Karpas-422 (cell line): ENCODE measurements at regions not wholly inside any gene's neighbourhood (a gene's known extent, or its start where the extent isn't known, plus 50 kb on each side); places are given as distances from the start of the nearest gene placed in this dataset.

Experiments
- DNase-seq: peaks from one replicate; pipeline ENCODE4 v3.0.0-alpha.2; 2015
- H2AFZ ChIP-seq: fragments of 200-600 bp; sonication (generic); 2 replicates; pipeline ENCODE4 v1.6.1; 2014; ENCODE audit warnings: antibody characterized with exemption, low read length, mixed read lengths
- H3K27ac ChIP-seq: fragments of 200-600 bp; sonication (generic); 2 replicates; pipeline ENCODE4 v1.5.1; 2014; ENCODE audit warnings: mild to moderate bottlenecking, low read length, moderate library complexity
- H3K27me3 ChIP-seq: fragments of 200-600 bp; sonication (generic); 2 replicates; pipeline ENCODE4 v1.6.1; 2014; ENCODE audit warnings: low read length, mixed read lengths
- H3K36me3 ChIP-seq: fragments of 200-600 bp; sonication (generic); 2 replicates; pipeline ENCODE4 v1.6.1; 2014; ENCODE audit warnings: low read length, mixed read lengths; ENCODE audit not compliant: insufficient read depth
- H3K4me1 ChIP-seq: fragments of 200-600 bp; sonication (generic); 2 replicates; pipeline ENCODE4 v1.6.1; 2014; ENCODE audit warnings: mild to moderate bottlenecking, low read length, mixed read lengths
- H3K4me2 ChIP-seq: fragments of 200-600 bp; sonication (generic); 2 replicates; pipeline ENCODE4 v1.6.1; 2014; ENCODE audit warnings: low read length, low read depth, mild to moderate bottlenecking; ENCODE audit not compliant: poor library complexity, severe bottlenecking
- H3K4me3 ChIP-seq: fragments of 200-600 bp; sonication (generic); 2 replicates; pipeline ENCODE4 v1.5.1; 2014; ENCODE audit warnings: mild to moderate bottlenecking, antibody characterized with exemption, low read length, mixed read lengths
- H3K79me2 ChIP-seq: fragments of 200-600 bp; sonication (generic); 2 replicates; pipeline ENCODE4 v1.6.1; 2014; ENCODE audit warnings: mild to moderate bottlenecking, low read length, mixed read lengths
- H3K9ac ChIP-seq: fragments of 200-600 bp; sonication (generic); 2 replicates; pipeline ENCODE4 v1.6.0; 2014; ENCODE audit warnings: low read length
- H3K9me2 ChIP-seq: fragments of 200-600 bp; sonication (generic), shearing (Covaris generic); replicated peaks from 2 replicates; pipeline ENCODE4 v1.6.0; 2014; ENCODE audit warnings: mild to moderate bottlenecking, low read length, moderate library complexity; ENCODE audit not compliant: insufficient read depth
- H3K9me3 ChIP-seq: fragments of 300-700, 200-600 bp; sonication (generic); 2 replicates; pipeline ENCODE4 v1.6.1; 2014; ENCODE audit warnings: low read length, mixed read lengths
- H4K20me1 ChIP-seq: fragments of 200-600 bp; sonication (generic); 2 replicates; pipeline ENCODE4 v1.6.1; 2014; ENCODE audit warnings: mild to moderate bottlenecking, antibody characterized with exemption, low read length, low read depth; ENCODE audit not compliant: insufficient read depth

DNA sequence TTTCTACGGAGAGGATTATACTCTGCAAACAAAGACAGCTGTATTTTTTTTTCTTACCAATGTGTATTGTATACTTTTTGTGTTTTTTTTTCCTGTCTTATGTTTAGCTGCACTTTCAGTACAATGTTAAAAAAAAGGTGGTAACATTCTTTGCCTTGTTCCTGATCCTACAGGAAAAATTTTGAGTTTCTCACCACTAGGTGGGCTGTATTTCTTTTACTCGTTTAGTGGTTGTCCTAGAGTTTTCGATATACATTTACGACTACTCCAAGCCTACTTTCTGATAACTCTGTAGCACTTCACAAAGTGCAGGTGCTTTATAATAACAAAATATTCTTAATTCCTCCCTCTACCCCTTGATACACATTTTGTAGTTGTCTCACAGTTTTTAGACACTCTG, 652.2 kb downstream of the UQCRFS1 start:
- Histone ChIP-seq H3K9ac (no peak overlapping the region), H3K36me3 (no peaks in the 10 kb centered on the region), H3K4me1 (no peaks in the 10 kb centered on the region), H3K4me3 (no peak overlapping the region), H3K9me2 (no peaks in the 10 kb centered on the region), H3K79me2 (no peaks in the 10 kb centered on the region), H2AFZ (no peak overlapping the region), H3K4me2 (no peak overlapping the region), H3K27me3 (no peaks in the 10 kb centered on the region), H3K27ac (no peak overlapping the region), H4K20me1 (no peaks in the 10 kb centered on the region), H3K9me3 (no peaks in the 10 kb centered on the region)
- DNase-seq, result no peak

DNA sequence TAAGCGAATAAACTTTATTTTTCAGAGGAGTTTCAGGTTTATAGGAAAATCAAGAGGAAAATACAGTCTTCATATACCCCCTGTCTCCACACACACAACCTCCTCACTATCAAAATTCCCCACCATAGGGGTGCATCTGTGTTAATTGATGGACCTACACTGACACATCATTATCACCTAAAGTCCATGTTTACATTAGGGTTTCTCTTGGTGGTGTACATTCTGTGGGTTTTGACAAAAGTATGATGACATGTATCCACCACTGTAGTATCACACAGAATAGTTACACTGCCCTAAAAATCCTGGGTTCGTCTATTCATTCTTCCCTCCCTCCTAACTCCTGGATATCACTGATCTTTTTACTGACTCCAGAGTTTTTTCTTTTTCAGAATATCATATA, 654.2 kb downstream of the UQCRFS1 start:
- H3K4me1 ChIP-seq, result no peaks in the 10 kb centered on the region
- no peaks in the 10 kb centered on the region for H3K79me2 ChIP-seq
- H3K4me2 ChIP-seq, result no peak overlapping the region
- H3K9me3 ChIP-seq, result no peaks in the 10 kb centered on the region
- DNase-seq, result no peak
- no peak overlapping the region for H3K27ac ChIP-seq
- no peaks in the 10 kb centered on the region for H3K9me2 ChIP-seq
- no peaks in the 10 kb centered on the region for H3K27me3 ChIP-seq
- no peaks in the 10 kb centered on the region for H4K20me1 ChIP-seq
- H2AFZ ChIP-seq, result no peak overlapping the region
- H3K4me3 ChIP-seq, result no peak overlapping the region
- H3K9ac ChIP-seq, result no peak overlapping the region
- no peaks in the 10 kb centered on the region for H3K36me3 ChIP-seq

DNA sequence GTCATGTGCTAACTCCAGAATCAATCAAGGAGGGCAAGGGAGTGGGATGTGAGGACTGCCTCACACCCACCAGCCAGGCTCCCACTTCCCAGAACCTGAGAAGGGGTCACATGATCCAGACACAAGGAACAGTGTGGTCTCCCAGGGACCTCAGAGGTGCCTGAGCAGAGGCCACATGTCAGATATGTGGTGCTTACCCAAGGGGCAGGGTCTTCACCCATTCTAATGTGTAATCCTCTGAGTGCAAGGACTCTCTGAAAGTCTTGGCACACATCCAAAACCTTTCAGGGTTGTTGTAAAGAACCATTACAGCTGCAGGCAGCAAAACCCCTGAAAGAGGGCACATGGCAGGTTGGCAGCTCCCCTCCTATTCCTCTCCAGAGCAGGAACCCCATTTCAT, 656.6 kb downstream of the UQCRFS1 start:
- no peaks in the 10 kb centered on the region for H4K20me1 ChIP-seq
- DNase-seq, result no peak
- H3K36me3 ChIP-seq, result no peaks in the 10 kb centered on the region
- H3K4me1 ChIP-seq, result no peaks in the 10 kb centered on the region
- no peaks in the 10 kb centered on the region for H3K79me2 ChIP-seq
- H3K9me3 ChIP-seq, result no peaks in the 10 kb centered on the region
- H3K4me3 ChIP-seq, result no peak overlapping the region
- H3K9ac ChIP-seq, result no peak overlapping the region
- H3K27me3 ChIP-seq, result no peaks in the 10 kb centered on the region
- H3K9me2 ChIP-seq, result no peaks in the 10 kb centered on the region
- no peak overlapping the region for H3K27ac ChIP-seq
- no peak overlapping the region for H3K4me2 ChIP-seq
- no peak overlapping the region for H2AFZ ChIP-seq

DNA sequence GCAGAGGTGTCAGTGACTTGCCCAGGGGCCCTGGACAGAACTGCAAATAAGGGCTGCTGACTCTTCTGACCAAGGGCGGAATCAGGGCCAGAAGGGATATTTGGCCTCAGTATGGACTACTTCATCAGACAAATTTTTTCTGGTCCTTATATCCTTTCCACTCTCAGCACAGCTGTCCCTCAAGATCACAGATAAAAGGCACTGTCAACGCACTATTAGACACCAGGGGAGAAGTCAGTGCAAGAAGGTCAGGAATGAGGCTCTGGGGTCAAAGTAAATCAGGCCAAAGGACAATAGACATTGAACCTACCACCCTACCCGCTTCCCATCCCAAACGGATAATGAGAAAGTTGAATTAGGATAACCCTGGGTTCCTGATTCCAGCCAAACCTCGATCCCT, 657.6 kb downstream of the UQCRFS1 start:
- Histone ChIP-seq H3K79me2 (no peaks in the 10 kb centered on the region), H3K4me3 (no peak overlapping the region), H4K20me1 (no peaks in the 10 kb centered on the region), H3K36me3 (no peaks in the 10 kb centered on the region), H3K9me3 (no peaks in the 10 kb centered on the region), H3K9me2 (no peaks in the 10 kb centered on the region), H3K9ac (no peak overlapping the region), H3K4me2 (no peak overlapping the region), H3K4me1 (no peaks in the 10 kb centered on the region), H2AFZ (no peak overlapping the region), H3K27me3 (no peaks in the 10 kb centered on the region), H3K27ac (no peak overlapping the region)
- no peak for DNase-seq

DNA sequence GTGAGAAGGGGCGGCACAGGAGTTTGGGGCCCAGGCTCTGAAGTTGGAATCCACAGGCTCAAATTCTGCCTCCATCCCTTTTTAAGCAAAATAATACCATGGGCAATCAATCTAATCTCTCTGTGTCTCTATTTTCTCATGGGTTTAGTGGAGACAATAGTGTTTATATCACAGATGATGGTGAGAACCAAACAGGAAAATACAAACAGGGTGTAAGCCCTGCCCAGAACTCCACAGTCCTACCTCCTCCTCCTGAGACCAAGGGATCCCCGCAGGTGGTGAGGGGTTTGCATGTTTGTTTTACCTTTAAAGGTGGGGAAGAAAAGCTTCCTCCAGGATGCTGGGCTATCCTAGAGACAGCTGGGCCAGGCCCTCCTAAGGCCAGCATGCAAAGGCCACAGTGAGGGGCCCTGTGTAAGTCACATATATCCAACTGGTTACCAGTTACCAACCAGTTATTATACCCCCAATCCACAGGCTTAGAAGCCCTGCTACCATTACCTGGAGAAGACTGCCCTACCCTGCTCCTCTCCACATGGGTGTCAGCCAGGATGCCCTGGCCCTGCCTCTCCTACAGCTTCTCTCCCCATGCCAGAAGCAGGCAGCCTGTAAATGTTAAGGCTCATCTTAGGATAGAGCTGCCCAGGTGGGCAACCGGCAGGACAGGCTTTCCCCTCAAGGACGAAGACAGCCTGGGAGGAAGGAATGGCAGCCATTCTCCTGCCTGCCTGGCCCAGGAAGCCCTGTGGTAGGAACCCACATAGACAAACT, 658.4 kb downstream of the UQCRFS1 start:
- Histone ChIP-seq H3K27ac (no peak overlapping the region), H3K4me1 (no peaks in the 10 kb centered on the region)

DNA sequence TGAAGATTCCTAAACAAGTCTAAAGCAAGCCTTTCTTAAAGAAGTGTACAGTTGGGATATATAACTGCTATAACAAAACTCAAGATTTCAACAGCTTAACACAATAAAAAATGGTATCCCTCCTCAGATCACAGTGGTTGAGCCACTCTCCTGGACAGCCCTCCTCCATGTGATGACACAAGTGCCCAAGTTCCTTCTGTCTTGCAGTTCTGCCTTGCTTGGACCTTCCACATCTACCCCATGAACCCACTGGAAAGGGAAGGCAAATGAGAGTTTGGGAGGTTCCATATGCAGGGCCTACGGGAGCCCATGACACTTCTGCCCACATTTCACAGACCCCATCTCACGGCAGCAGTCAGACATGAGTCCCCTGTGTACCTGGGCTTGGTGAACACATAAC, 659.2 kb downstream of the UQCRFS1 start:
- no peaks in the 10 kb centered on the region for H4K20me1 ChIP-seq
- no peak for DNase-seq
- no peak overlapping the region for H3K27ac ChIP-seq
- no peak overlapping the region for H3K4me3 ChIP-seq
- H3K4me1 ChIP-seq, result no peaks in the 10 kb centered on the region
- no peaks in the 10 kb centered on the region for H3K27me3 ChIP-seq
- no peaks in the 10 kb centered on the region for H3K9me2 ChIP-seq
- no peak overlapping the region for H3K9ac ChIP-seq
- no peaks in the 10 kb centered on the region for H3K36me3 ChIP-seq
- H3K9me3 ChIP-seq, result no peaks in the 10 kb centered on the region
- no peaks in the 10 kb centered on the region for H3K79me2 ChIP-seq
- H2AFZ ChIP-seq, result no peak overlapping the region
- H3K4me2 ChIP-seq, result no peak overlapping the region

More for the DNA sequence above, 658.4 kb downstream of the UQCRFS1 start:
- H3K9me3 ChIP-seq, result no peaks in the 10 kb centered on the region
- no peaks in the 10 kb centered on the region for H3K27me3 ChIP-seq
- no peak overlapping the region for H3K4me2 ChIP-seq
- no peak overlapping the region for H3K4me3 ChIP-seq
- H2AFZ ChIP-seq, result no peak overlapping the region
- no peaks in the 10 kb centered on the region for H4K20me1 ChIP-seq
- H3K9me2 ChIP-seq, result no peaks in the 10 kb centered on the region
- no peaks in the 10 kb centered on the region for H3K79me2 ChIP-seq
- DNase-seq, result no peak
- no peak overlapping the region for H3K9ac ChIP-seq
- no peaks in the 10 kb centered on the region for H3K36me3 ChIP-seq

DNA sequence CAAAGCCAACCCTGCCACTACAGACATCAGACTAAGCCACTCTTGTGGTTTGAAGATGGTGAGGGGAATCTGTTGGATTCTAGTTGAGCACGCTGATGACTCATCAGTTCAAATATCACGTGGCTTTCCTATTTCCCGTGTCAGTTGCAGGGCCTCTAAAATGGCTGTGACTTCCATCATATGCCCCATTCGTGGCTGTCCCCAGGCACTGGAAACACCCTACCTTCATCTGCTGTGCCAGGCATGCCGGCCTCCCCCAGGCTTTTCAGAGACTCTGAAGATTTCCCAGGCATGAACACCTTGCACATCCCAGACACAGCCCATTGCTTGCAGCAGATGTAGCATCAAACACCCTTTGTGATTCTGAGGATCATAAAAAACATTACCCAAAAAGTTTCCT, 659.9 kb downstream of the UQCRFS1 start:
- Histone ChIP-seq H3K27ac (no peak overlapping the region), H3K9me2 (no peaks in the 10 kb centered on the region), H3K36me3 (no peaks in the 10 kb centered on the region), H3K9ac (no peak overlapping the region), H3K4me3 (no peak overlapping the region), H3K9me3 (no peaks in the 10 kb centered on the region), H2AFZ (no peak overlapping the region), H3K4me2 (no peak overlapping the region), H3K27me3 (no peaks in the 10 kb centered on the region), H3K4me1 (no peaks in the 10 kb centered on the region), H3K79me2 (no peaks in the 10 kb centered on the region), H4K20me1 (no peaks in the 10 kb centered on the region)
- no peak for DNase-seq

DNA sequence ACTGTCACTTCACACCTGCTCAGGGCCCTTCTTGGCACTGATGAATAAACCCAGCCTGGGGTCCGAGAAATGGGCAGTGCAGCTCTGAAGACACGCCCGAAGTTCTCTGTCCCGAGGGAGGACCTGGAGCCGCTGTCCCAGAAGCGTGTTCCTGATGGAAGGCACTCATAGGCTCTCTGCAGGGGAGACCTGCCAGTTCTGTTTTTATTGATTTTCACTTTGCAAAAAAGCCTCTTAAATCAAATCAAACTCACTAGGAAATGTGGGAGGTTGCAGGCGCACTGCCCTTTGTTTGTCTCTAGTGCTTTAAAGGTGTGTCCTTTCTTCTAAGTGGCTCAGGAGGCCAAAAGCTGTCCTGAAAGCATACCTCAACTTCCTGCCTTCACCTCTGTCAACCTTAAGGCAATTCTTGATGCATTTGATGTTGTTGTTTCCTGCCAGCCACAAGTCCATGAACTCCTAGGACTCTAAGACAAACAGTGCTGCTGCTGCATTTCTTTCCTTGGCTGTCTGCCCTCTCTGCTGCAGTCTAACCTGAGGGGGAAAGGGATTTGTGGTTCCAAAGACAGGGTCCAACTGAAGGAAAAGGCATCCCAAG, 663.2 kb downstream of the UQCRFS1 start:
- Histone ChIP-seq H3K36me3 (no peaks in the 10 kb centered on the region), H3K79me2 (no peaks in the 10 kb centered on the region), H3K4me2 (no peak overlapping the region), H3K9ac (no peak overlapping the region), H3K27me3 (no peaks in the 10 kb centered on the region), H4K20me1 (no peaks in the 10 kb centered on the region), H3K9me3 (no peaks in the 10 kb centered on the region), H2AFZ (no peak overlapping the region), H3K4me3 (no peak overlapping the region), H3K9me2 (no peaks in the 10 kb centered on the region), H3K27ac (no peak overlapping the region), H3K4me1 (no peaks in the 10 kb centered on the region)
- no peak for DNase-seq
